Thoracic aorta (tissue), 2 donors: ENCODE measurements at regions not wholly inside any gene's neighbourhood (a gene's known extent, or its start where the extent isn't known, plus 50 kb on each side); places are given as distances from the start of the nearest gene placed in this dataset.

Experiments
- ATAC-seq: fragments of 150-250 bp; one replicate; pipeline ENCODE4 v1.8.0; 2017; ENCODE audit warnings: low read depth; ENCODE audit not compliant: insufficient number of reproducible peaks, low FRiP score
- DNase-seq: peaks from one replicate; pipeline ENCODE4 v3.0.0-alpha.2; 2020; ENCODE audit warnings: low spot score
- H3K27ac ChIP-seq, 2 donors: fragments of 200-600 bp; sonication (generic); 1 replicate in 1 of 2; 2 replicates in 1 of 2; pipeline ENCODE4 v1.5.1; 2016; ENCODE audit warnings: mild to moderate bottlenecking in 2 of 2, moderate library complexity in 2 of 2
- H3K27me3 ChIP-seq: fragments of 200-600 bp; sonication (generic); replicated peaks from 2 replicates; pipeline ENCODE4 v1.6.0; 2016; ENCODE audit warnings: mild to moderate bottlenecking; ENCODE audit not compliant: insufficient read depth
- H3K36me3 ChIP-seq: fragments of 200-600 bp; sonication (generic); one replicate; pipeline ENCODE4 v1.5.1; 2016
- H3K4me1 ChIP-seq, 2 donors: fragments of 200-600 bp; sonication (generic); 1 replicate in 1 of 2; 2 replicates in 1 of 2; pipeline versions ENCODE4 v1.5.1 to v1.6.0; 2016; ENCODE audit warnings: low read depth in 2 of 2, mild to moderate bottlenecking in 1 of 2; ENCODE audit not compliant: control insufficient read depth in 1 of 2
- H3K4me3 ChIP-seq: fragments of 200-600 bp; sonication (generic); 2 replicates; pipeline ENCODE4 v1.5.1; 2016; ENCODE audit warnings: mild to moderate bottlenecking
- H3K9me3 ChIP-seq: fragments of 200-600 bp; sonication (generic); 2 replicates; pipeline ENCODE4 v1.5.1; 2016
- TF ChIP-seq, protein P1 (sequence below): fragments of 200-600 bp; sonication (generic); IDR thresholded peaks from one replicate; pipeline ENCODE4 v1.5.1; 2019; ENCODE audit warnings: antibody characterized with exemption

DNA sequence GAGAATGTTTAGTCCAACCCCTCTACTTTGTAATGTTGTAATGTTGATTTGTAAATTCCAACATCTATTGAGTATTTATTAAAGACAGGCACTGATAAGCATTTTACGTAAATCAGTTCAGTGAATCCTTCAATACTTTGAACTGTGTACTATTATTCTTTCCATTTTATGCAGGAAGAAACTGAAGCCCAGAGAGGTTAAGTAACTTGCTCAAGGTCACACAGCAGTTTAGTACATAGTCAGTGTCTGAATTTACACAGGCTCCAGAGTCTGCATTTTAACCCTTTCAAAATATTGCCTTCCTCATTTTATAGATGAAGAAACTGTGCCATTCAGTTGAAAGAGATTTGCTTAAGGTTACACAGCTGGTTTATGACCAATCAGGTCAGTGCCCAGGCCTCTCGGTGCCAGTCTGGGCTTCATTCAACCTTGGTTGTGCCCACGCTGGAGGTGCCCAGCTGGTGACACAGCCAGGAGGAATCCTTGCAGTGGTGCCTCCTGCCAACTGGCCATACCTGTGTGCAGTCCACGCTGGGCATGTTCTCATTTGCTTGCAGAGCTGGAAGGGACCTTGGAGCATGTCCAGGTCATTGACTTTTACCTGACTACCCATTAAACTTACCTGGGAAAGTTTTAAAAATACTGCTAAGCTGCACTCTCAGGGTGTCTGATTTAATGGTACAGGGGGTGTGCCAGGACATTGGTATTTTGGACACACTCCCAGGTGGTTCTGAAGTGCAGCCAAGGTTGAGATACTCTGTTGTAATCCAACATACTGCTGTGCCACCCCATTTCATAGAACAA, 74.3 kb upstream of the CYRIA start:
- H3K27me3 ChIP-seq: no peaks in the 10 kb centered on the region
- peaks cover 0 to 12% of the 10 kb centered on the region in 2 donors for H3K4me1 ChIP-seq
- no peak overlapping the region for H3K4me3 ChIP-seq
- no peak overlapping the region for H3K27ac ChIP-seq
- no peaks in the 10 kb centered on the region for H3K36me3 ChIP-seq
- TF ChIP-seq, protein P1, sequence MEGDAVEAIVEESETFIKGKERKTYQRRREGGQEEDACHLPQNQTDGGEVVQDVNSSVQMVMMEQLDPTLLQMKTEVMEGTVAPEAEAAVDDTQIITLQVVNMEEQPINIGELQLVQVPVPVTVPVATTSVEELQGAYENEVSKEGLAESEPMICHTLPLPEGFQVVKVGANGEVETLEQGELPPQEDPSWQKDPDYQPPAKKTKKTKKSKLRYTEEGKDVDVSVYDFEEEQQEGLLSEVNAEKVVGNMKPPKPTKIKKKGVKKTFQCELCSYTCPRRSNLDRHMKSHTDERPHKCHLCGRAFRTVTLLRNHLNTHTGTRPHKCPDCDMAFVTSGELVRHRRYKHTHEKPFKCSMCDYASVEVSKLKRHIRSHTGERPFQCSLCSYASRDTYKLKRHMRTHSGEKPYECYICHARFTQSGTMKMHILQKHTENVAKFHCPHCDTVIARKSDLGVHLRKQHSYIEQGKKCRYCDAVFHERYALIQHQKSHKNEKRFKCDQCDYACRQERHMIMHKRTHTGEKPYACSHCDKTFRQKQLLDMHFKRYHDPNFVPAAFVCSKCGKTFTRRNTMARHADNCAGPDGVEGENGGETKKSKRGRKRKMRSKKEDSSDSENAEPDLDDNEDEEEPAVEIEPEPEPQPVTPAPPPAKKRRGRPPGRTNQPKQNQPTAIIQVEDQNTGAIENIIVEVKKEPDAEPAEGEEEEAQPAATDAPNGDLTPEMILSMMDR: no peak
- no peaks in the 10 kb centered on the region for H3K9me3 ChIP-seq
- no peak for ATAC-seq
- no peak for DNase-seq

DNA sequence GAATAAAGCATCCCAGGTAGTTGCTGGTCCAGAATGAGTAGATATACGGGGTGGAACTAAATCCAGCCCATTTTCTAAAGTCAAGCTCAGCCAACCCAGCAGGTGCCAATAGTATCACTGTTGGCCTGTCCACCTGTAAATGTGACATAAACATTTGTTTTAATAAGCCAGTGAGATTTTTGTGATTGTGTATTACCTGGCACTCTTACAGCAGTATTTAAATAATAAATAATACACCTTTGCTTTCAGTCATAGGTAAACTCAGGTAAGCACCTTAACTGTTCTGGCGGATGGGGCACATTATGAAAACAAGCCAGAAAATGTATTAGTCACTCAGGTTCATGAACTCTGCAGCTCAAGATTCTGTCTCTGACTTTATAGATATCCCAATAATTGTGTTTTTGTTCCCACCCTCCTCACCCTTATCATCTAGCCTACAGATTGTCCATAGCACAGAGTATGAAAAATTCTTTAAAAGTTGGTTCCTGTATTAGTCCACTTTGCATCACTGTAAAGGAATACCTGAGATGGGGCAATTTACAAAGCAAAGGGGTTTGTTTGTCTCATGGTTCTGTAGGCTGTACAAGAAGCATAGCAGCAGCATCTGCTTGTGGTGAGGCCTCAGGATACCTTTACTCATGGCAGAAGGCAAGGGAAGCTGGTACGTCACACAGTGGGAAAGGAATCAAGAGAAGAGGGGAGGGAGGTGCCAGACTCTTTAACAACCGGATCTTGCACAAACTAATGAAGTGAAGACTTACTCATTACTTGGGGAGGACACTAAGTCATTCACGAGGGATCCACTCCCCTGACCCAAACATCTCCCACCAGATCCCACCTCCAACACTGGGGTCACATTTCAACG, 73.0 kb upstream of the CYRIA start:
- ATAC-seq: no peak
- no peaks in the 10 kb centered on the region for H3K27me3 ChIP-seq
- no peak overlapping the region for H3K27ac ChIP-seq
- no peak for DNase-seq
- H3K4me3 ChIP-seq: no peak overlapping the region
- H3K9me3 ChIP-seq: no peaks in the 10 kb centered on the region
- no peaks in the 10 kb centered on the region for H3K36me3 ChIP-seq
- TF ChIP-seq, protein P1: no peak
- H3K4me1 ChIP-seq: peaks cover 0 to 12% of the 10 kb centered on the region in 2 donors

DNA sequence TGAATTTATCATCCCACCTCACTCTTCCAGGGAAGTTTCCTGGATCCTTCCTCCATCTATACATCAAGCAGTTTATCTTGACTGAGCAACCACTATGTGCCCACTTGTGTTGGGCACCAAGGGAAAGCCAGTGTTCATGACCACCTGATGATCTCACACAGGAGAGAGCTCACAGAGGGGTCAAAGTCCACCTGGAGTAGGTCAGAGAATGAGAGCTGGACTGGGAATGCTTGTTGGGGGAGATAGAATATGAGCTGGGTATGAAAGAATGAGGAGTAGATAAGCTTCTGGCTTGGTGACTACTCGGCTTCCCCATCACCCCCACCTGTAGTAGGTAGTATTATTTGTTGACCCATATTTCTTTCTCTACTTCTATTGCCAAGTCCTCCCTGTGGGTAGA, 72.2 kb upstream of the CYRIA start:
- TF ChIP-seq, protein P1: no peak
- ATAC-seq: no peak
- Histone ChIP-seq H3K4me1 (peaks cover 0 to 12% of the 10 kb centered on the region in 2 donors), H3K9me3 (no peaks in the 10 kb centered on the region), H3K27ac (no peak overlapping the region), H3K27me3 (no peaks in the 10 kb centered on the region), H3K36me3 (no peaks in the 10 kb centered on the region), H3K4me3 (no peak overlapping the region)
- DNase-seq: no peak

DNA sequence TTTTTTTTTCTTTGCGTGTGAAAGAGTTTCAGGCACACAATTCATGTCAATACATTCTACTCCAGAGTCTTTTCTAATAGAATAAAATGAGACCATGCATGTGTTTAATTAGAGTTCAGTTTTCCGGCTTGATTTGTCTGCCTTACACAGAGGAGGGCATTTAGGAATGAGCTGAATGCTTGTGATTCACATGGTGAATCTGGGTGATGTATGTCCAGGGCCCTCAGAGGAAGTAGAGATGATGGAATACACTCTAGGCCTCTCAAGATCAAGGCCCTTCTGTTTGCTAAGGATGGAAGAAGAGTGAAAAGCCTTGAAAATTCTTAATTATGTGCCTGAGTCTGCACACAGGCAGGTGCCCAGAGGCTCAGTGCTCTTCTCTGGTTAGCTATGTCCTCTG, 71.0 kb upstream of the CYRIA start:
- ATAC-seq (no peak), DNase-seq (no peak)
- Histone ChIP-seq H3K27me3 (no peaks in the 10 kb centered on the region), H3K36me3 (no peaks in the 10 kb centered on the region), H3K4me3 (no peak overlapping the region), H3K27ac (no peak overlapping the region), H3K4me1 (peaks cover 0 to 12% of the 10 kb centered on the region in 2 donors), H3K9me3 (no peaks in the 10 kb centered on the region)
- TF ChIP-seq, protein P1: no peak

DNA sequence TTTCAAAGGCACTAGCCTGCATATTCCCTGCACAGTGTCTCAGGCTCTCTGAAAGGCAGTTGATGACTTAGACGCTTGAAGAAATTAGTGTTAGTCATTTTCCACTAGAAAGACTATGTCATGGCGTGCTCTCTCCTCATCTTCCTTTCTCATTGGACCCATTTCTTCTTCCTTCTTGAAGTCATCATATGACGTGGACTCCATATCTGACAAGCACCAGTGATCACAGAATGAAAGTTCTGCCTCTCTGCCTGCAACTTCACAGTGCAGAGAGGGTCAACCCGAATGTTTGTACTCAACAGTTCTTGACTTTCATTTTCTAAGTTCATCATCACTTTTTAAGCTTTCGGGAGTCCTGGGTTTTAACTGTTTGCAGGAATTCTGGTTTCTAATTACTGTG, 63.7 kb upstream of the CYRIA start:
- ATAC-seq (no peak), DNase-seq (no peak)
- Histone ChIP-seq H3K9me3 (no peaks in the 10 kb centered on the region), H3K27ac (no peak overlapping the region), H3K4me1 (peaks cover 7 to 20% of the 10 kb centered on the region in 2 donors), H3K27me3 (no peaks in the 10 kb centered on the region), H3K36me3 (no peaks in the 10 kb centered on the region), H3K4me3 (no peak overlapping the region)
- TF ChIP-seq, protein P1: no peak
